ENCODE measurements at regions not wholly inside any gene's neighbourhood (a gene's known extent, or its start where the extent isn't known, plus 50 kb on each side); places are given as distances from the start of the nearest gene placed in this dataset.

DNA sequence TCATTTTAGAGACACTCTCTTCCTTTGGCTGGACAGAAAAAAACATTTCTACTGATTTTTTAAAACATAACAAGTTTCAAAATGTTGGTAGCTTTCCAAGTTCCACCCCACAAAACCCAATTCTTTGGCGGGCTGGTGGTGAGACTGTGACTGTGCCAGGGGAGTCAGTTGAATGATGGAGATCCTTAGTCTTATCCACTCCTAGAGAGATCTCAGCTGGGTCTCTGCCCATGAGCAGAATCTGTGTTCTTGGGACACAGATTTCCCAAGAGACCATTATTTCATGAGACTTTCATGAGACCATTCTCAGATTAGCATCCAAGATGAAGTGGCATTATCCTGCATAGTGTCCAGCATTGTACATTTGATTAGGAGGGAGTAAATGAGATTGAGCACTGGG lies 135.1 kb upstream of the NPHP3 start:
- WGBS (ENCODE audit: low lambda C conversion rate, missing lambda C conversion rate), result 95% methylated on average over 1 of the region's 1 CpG
- Histone ChIP-seq H3K4me3 (no peak overlapping the region), H3K9me3 (ENCODE audit: low read depth) (no peaks in the 10 kb centered on the region), H3K9me2 (replicated peaks; ENCODE audit: insufficient read depth) (no peaks in the 10 kb centered on the region), H3K79me2 (no peaks in the 10 kb centered on the region), H3K27me3 (no peaks in the 10 kb centered on the region), H3K36me3 (replicated peaks; ENCODE audit: insufficient read depth, low read depth) (no peaks in the 10 kb centered on the region), H3K27ac (no peak overlapping the region), H4K20me1 (ENCODE audit: insufficient read depth, poor library complexity, severe bottlenecking) (no peaks in the 10 kb centered on the region), H3K4me2 (no peak overlapping the region), H3K4me1 (ENCODE audit: insufficient read depth) (no peaks in the 10 kb centered on the region), H2AFZ (no peak overlapping the region)
- TF ChIP-seq, protein P1, sequence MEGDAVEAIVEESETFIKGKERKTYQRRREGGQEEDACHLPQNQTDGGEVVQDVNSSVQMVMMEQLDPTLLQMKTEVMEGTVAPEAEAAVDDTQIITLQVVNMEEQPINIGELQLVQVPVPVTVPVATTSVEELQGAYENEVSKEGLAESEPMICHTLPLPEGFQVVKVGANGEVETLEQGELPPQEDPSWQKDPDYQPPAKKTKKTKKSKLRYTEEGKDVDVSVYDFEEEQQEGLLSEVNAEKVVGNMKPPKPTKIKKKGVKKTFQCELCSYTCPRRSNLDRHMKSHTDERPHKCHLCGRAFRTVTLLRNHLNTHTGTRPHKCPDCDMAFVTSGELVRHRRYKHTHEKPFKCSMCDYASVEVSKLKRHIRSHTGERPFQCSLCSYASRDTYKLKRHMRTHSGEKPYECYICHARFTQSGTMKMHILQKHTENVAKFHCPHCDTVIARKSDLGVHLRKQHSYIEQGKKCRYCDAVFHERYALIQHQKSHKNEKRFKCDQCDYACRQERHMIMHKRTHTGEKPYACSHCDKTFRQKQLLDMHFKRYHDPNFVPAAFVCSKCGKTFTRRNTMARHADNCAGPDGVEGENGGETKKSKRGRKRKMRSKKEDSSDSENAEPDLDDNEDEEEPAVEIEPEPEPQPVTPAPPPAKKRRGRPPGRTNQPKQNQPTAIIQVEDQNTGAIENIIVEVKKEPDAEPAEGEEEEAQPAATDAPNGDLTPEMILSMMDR (IDR thresholded peaks at IDR 0.05; ENCODE audit: poor library complexity), result no peak
- no peak for TF ChIP-seq EZH2phosphoT487 (IDR thresholded peaks at IDR 0.05; ENCODE audit: low read depth, severe bottlenecking, unreplicated experiment)
- TF ChIP-seq EZH2 (IDR thresholded peaks at IDR 0.05; ENCODE audit: borderline replicate concordance), result no peak
- no peak for DNase-seq (ENCODE audit: low spot score)

DNA sequence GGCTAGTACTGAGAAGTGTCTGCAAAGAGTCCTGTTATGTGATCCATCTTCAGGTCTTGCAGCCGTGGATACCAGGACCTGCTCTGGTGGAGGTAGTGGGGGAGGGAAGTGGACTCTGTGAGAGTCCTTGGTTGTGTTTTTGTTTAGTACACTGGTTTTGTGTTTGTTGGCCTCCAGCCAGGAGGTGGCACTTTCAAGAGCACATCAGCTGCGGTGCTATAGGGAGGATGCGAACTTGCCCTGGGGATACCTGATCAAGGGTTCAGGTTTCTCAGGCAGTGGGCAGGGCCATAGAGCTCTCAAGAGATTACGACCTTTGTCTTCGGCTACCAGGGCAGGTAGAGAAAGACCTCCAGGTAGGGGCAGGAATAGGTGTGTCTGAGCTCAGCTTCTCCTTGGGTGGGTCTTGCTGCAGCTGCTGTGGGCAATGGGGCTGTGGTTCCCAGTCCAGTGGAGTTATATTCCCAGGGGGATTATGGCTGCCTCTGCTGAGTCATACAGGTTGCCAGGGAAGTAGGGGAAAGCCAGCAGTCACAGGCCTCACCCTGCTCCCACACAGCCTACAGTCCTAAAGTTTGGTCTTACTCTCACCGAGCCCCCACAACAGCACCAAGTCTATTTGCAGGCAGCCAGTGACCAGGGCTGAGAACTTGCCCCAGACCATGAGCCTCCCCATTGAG lies 132.8 kb upstream of the NPHP3 start:
- TF ChIP-seq EZH2 (IDR thresholded peaks at IDR 0.05; ENCODE audit: borderline replicate concordance), result no peak
- TF ChIP-seq, protein P1 (IDR thresholded peaks at IDR 0.05; ENCODE audit: poor library complexity), result no peak
- no peak for TF ChIP-seq EZH2phosphoT487 (IDR thresholded peaks at IDR 0.05; ENCODE audit: low read depth, severe bottlenecking, unreplicated experiment)
- 90% methylated on average over 6 of the region's 6 CpGs for WGBS (ENCODE audit: low lambda C conversion rate, missing lambda C conversion rate)
- no peak for DNase-seq (ENCODE audit: low spot score)

GRCh38 chr3:132847849-132848625 lies 125.8 kb upstream of the NPHP3 start:
- Histone ChIP-seq H4K20me1 (ENCODE audit: insufficient read depth, poor library complexity, severe bottlenecking) (no peaks in the 10 kb centered on the region), H3K36me3 (replicated peaks; ENCODE audit: insufficient read depth, low read depth) (no peaks in the 10 kb centered on the region), H2AFZ (no peak overlapping the region), H3K4me1 (ENCODE audit: insufficient read depth) (no peaks in the 10 kb centered on the region), H3K79me2 (no peaks in the 10 kb centered on the region), H3K9me3 (ENCODE audit: low read depth) (no peaks in the 10 kb centered on the region), H3K4me2 (no peak overlapping the region), H3K27me3 (no peaks in the 10 kb centered on the region), H3K4me3 (no peak overlapping the region), H3K9me2 (replicated peaks; ENCODE audit: insufficient read depth) (no peaks in the 10 kb centered on the region), H3K27ac (no peak overlapping the region)
- TF ChIP-seq EZH2 (IDR thresholded peaks at IDR 0.05; ENCODE audit: borderline replicate concordance) (no peak), EZH2phosphoT487 (IDR thresholded peaks at IDR 0.05; ENCODE audit: low read depth, severe bottlenecking, unreplicated experiment) (no peak)
- TF ChIP-seq, protein P1 (IDR thresholded peaks at IDR 0.05; ENCODE audit: poor library complexity), result no peak
- WGBS (ENCODE audit: low lambda C conversion rate, missing lambda C conversion rate), result 86% methylated on average over 7 of the region's 7 CpGs
- DNase-seq (ENCODE audit: low spot score), result no peak

More for the DNA sequence above, 132.8 kb upstream of the NPHP3 start:
- no peaks in the 10 kb centered on the region for H3K9me2 ChIP-seq (replicated peaks; ENCODE audit: insufficient read depth)
- H3K4me2 ChIP-seq, result no peak overlapping the region
- no peaks in the 10 kb centered on the region for H3K9me3 ChIP-seq (ENCODE audit: low read depth)
- H4K20me1 ChIP-seq (ENCODE audit: insufficient read depth, poor library complexity, severe bottlenecking), result no peaks in the 10 kb centered on the region
- H2AFZ ChIP-seq, result no peak overlapping the region
- H3K79me2 ChIP-seq, result no peaks in the 10 kb centered on the region
- no peaks in the 10 kb centered on the region for H3K27me3 ChIP-seq
- no peaks in the 10 kb centered on the region for H3K4me1 ChIP-seq (ENCODE audit: insufficient read depth)
- no peak overlapping the region for H3K4me3 ChIP-seq
- no peak overlapping the region for H3K27ac ChIP-seq
- no peaks in the 10 kb centered on the region for H3K36me3 ChIP-seq (replicated peaks; ENCODE audit: insufficient read depth, low read depth)

Data from hepatocyte (in vitro differentiated cells).